Neuronal stem cell (in vitro differentiated cells): ENCODE measurements at regions not wholly inside any gene's neighbourhood (a gene's known extent, or its start where the extent isn't known, plus 50 kb on each side); places are given as distances from the start of the nearest gene placed in this dataset.
"Not testable (repeated sequence)": the region's sequence is repeated elsewhere in the genome, so short reads cannot be mapped to it uniquely, and the experiment has no call there.

Experiments used
- DNase-seq: peaks from one replicate; pipeline ENCODE4 v3.0.0-alpha.2; 2013; ENCODE audit warnings: low spot score
- H2AFZ ChIP-seq: one replicate; pipeline ENCODE4 v1.6.1; 2013; ENCODE audit warnings: mild to moderate bottlenecking, low read length, inconsistent platforms
- H2AK5ac ChIP-seq: 2 replicates; pipeline ENCODE4 v1.6.1; 2013; ENCODE audit warnings: low read depth, mild to moderate bottlenecking, inconsistent platforms, low read length, moderate library complexity, mixed read lengths
- H2BK120ac ChIP-seq: 2 replicates; pipeline ENCODE4 v1.6.1; 2013; ENCODE audit warnings: low read depth, mild to moderate bottlenecking, inconsistent platforms, low read length, moderate library complexity, mixed read lengths
- H2BK12ac ChIP-seq: one replicate; pipeline ENCODE4 v1.6.1; 2013; ENCODE audit warnings: low read length, inconsistent platforms
- H2BK15ac ChIP-seq: 2 replicates; pipeline ENCODE4 v1.6.1; 2013; ENCODE audit warnings: mild to moderate bottlenecking, low read length, inconsistent platforms, mixed read lengths
- H2BK5ac ChIP-seq: one replicate; pipeline ENCODE4 v1.6.1; 2013; ENCODE audit warnings: inconsistent platforms, mild to moderate bottlenecking, low read length, moderate library complexity
- H3K14ac ChIP-seq: one replicate; pipeline ENCODE4 v1.6.1; 2013; ENCODE audit warnings: low read length, inconsistent platforms
- H3K18ac ChIP-seq: 2 replicates; pipeline ENCODE4 v1.6.1; 2013; ENCODE audit warnings: low read length, inconsistent platforms
- H3K23ac ChIP-seq: 2 replicates; pipeline ENCODE4 v1.6.1; 2013; ENCODE audit warnings: low read depth, mild to moderate bottlenecking, mixed read lengths, low read length, inconsistent platforms; ENCODE audit not compliant: poor library complexity
- H3K27ac ChIP-seq: replicated peaks from 3 replicates; pipeline ENCODE4 v1.5.1; 2013; ENCODE audit warnings: low read length, inconsistent platforms
- H3K27me3 ChIP-seq, 3 experiments: 2 replicates each; pipeline ENCODE4 v1.6.1; 2013; ENCODE audit warnings: low read length in 3 of 3, mild to moderate bottlenecking in 2 of 3, inconsistent platforms in 1 of 3, low read depth in 1 of 3, mixed read lengths in 1 of 3, moderate library complexity in 1 of 3; ENCODE audit not compliant: control insufficient read depth in 3 of 3, insufficient read depth in 3 of 3
- H3K36me3 ChIP-seq, 2 donors: replicated peaks in 1 of 2; 2 replicates each; pipeline ENCODE4 v1.6.1; 2013; ENCODE audit warnings: low read length in 2 of 2; ENCODE audit not compliant: control insufficient read depth in 2 of 2, insufficient read depth in 2 of 2
- H3K4ac ChIP-seq: 2 replicates; pipeline ENCODE4 v1.6.1; 2013; ENCODE audit warnings: inconsistent platforms, mild to moderate bottlenecking, low read length, moderate library complexity
- H3K4me1 ChIP-seq, 2 donors: 1 replicate in 1 of 2; 2 replicates in 1 of 2; pipeline ENCODE4 v1.6.1; 2013; ENCODE audit warnings: low read length in 2 of 2, low read depth in 1 of 2; ENCODE audit not compliant: control insufficient read depth in 2 of 2, insufficient read depth in 1 of 2
- H3K4me2 ChIP-seq: one replicate; pipeline ENCODE4 v1.6.1; 2013; ENCODE audit warnings: mild to moderate bottlenecking, low read length, inconsistent platforms; ENCODE audit not compliant: insufficient read depth, poor library complexity, severe bottlenecking
- H3K4me3 ChIP-seq, 2 donors: 2 replicates each; pipeline ENCODE4 v1.5.1; 2013; ENCODE audit warnings: low read length in 2 of 2, mild to moderate bottlenecking in 2 of 2, inconsistent platforms in 1 of 2, moderate library complexity in 1 of 2
- H3K79me1 ChIP-seq: one replicate; pipeline ENCODE4 v1.6.1; 2013; ENCODE audit warnings: low read depth, mild to moderate bottlenecking, inconsistent platforms, low read length, moderate library complexity
- H3K9ac ChIP-seq: one replicate; pipeline ENCODE4 v1.6.1; 2013; ENCODE audit warnings: mild to moderate bottlenecking, low read depth, low read length, inconsistent platforms; ENCODE audit not compliant: poor library complexity
- H3K9me3 ChIP-seq, 2 donors: replicated peaks in 1 of 2; 2 replicates each; pipeline versions ENCODE3 to v1.6.1; 2013; ENCODE audit warnings: low read length in 2 of 2, mild to moderate bottlenecking in 2 of 2, inconsistent platforms in 1 of 2, low read depth in 1 of 2, mixed read lengths in 1 of 2, moderate library complexity in 1 of 2; ENCODE audit not compliant: control insufficient read depth in 2 of 2, insufficient read depth in 1 of 2
- H4K8ac ChIP-seq: one replicate; pipeline ENCODE4 v1.6.1; 2013; ENCODE audit warnings: low read depth, mild to moderate bottlenecking, inconsistent platforms, low read length, moderate library complexity
- H4K91ac ChIP-seq: one replicate; pipeline ENCODE4 v1.6.1; 2013; ENCODE audit warnings: low read length, low read depth, mild to moderate bottlenecking, inconsistent platforms; ENCODE audit not compliant: poor library complexity
- WGBS, 2 donors: extraction: QIAGEN DNeasy Blood & Tissue Kit; methylation state at CpG; one replicate each; pipeline ENCODE4 v1.1.7; 2013; ENCODE audit warnings: missing lambda C conversion rate in 2 of 2, mixed read lengths in 1 of 2; ENCODE audit not compliant: insufficient read length in 2 of 2, insufficient replicate concordance in 1 of 2; ENCODE audit errors: extremely low coverage in 2 of 2; 5-methylcytosine and 5-hydroxymethylcytosine counted together

- no peak overlapping the region for H3K27ac ChIP-seq
- no peak overlapping the region for H3K14ac ChIP-seq
- peaks cover 0 to 2% of the 10 kb centered on the region in 2 donors for H3K9me3 ChIP-seq
- no CpG with 5 or more reads among the region's 2 CpGs for WGBS, 2 donors
- no peak overlapping the region for H2AFZ ChIP-seq
- H3K4ac ChIP-seq: no peak overlapping the region
- H4K8ac ChIP-seq: no peak overlapping the region
- no peak overlapping the region for H2BK120ac ChIP-seq
- no peak overlapping the region for H4K91ac ChIP-seq
- H2AK5ac ChIP-seq: no peak overlapping the region
- H2BK12ac ChIP-seq: no peak overlapping the region
- no peak overlapping the region for H3K23ac ChIP-seq
- no peak overlapping the region for H2BK5ac ChIP-seq
- H3K9ac ChIP-seq: no peak overlapping the region
- peaks cover 0 to 2% of the 10 kb centered on the region in 2 donors for H3K4me1 ChIP-seq
- no peaks in the 10 kb centered on the region for H3K36me3 ChIP-seq
- DNase-seq: no peak
- no peak overlapping the region for H3K4me2 ChIP-seq
- H2BK15ac ChIP-seq: no peak overlapping the region
- H3K27me3 ChIP-seq: no peaks in the 10 kb centered on the region
- H3K4me3 ChIP-seq: no peak overlapping the region
- H3K18ac ChIP-seq: no peak overlapping the region
- H3K79me1 ChIP-seq: no peaks in the 10 kb centered on the region
Measured at GRCh38 chr5:9728261-9728660, 98.1 kb upstream of the TAS2R1 start.

GRCh38 chr5:9726931-9727330 is 96.8 kb upstream of the TAS2R1 start:
- no peak overlapping the region for H2BK120ac ChIP-seq
- H3K18ac ChIP-seq: no peak overlapping the region
- H3K27me3 ChIP-seq: no peaks in the 10 kb centered on the region
- no peak overlapping the region for H3K9ac ChIP-seq
- no peak overlapping the region for H2AK5ac ChIP-seq
- WGBS, 2 donors: no CpG with 5 or more reads among the region's 2 CpGs
- no peak overlapping the region for H3K14ac ChIP-seq
- H2BK12ac ChIP-seq: no peak overlapping the region
- H4K8ac ChIP-seq: no peak overlapping the region
- no peak overlapping the region for H2BK15ac ChIP-seq
- no peaks in the 10 kb centered on the region for H3K79me1 ChIP-seq
- no peak overlapping the region for H3K27ac ChIP-seq
- peaks cover 0 to 2% of the 10 kb centered on the region in 2 donors for H3K9me3 ChIP-seq
- no peak overlapping the region for H2BK5ac ChIP-seq
- no peak for DNase-seq
- H3K23ac ChIP-seq: no peak overlapping the region
- H3K4ac ChIP-seq: no peak overlapping the region
- no peak overlapping the region for H3K4me2 ChIP-seq
- no peak overlapping the region for H4K91ac ChIP-seq
- H2AFZ ChIP-seq: no peak overlapping the region
- H3K36me3 ChIP-seq: no peaks in the 10 kb centered on the region
- no peak overlapping the region for H3K4me3 ChIP-seq
- peaks cover 0 to 2% of the 10 kb centered on the region in 2 donors for H3K4me1 ChIP-seq

GRCh38 chr5:9725265-9725664 is 95.1 kb upstream of the TAS2R1 start:
- H3K4me2 ChIP-seq, H3K36me3 ChIP-seq, H2BK12ac ChIP-seq, H2AK5ac ChIP-seq, DNase-seq, H3K79me1 ChIP-seq, H4K8ac ChIP-seq, H2BK5ac ChIP-seq, H3K9me3 ChIP-seq, H2BK120ac ChIP-seq, H3K4ac ChIP-seq, H3K27me3 ChIP-seq, H2BK15ac ChIP-seq, H3K27ac ChIP-seq, H3K23ac ChIP-seq, H4K91ac ChIP-seq, H3K14ac ChIP-seq, H3K9ac ChIP-seq, H2AFZ ChIP-seq, H3K4me1 ChIP-seq, H3K4me3 ChIP-seq, H3K18ac ChIP-seq: not testable (repeated sequence)
- no CpG with 5 or more reads among the region's 28 CpGs for WGBS, 2 donors

- WGBS, 2 donors: no CpG with 5 or more reads among the region's 2 CpGs
- no peak overlapping the region for H2AFZ ChIP-seq
Measured at GRCh38 chr5:9724707-9725106, 94.6 kb upstream of the TAS2R1 start.

More at GRCh38 chr5:9724707-9725106, 94.6 kb upstream of the TAS2R1 start:
- Histone ChIP-seq H3K4me3 (no peak overlapping the region), H3K36me3 (no peaks in the 10 kb centered on the region), H3K18ac (no peak overlapping the region), H2BK15ac (no peak overlapping the region), H4K8ac (no peak overlapping the region), H3K4me1 (peaks cover 0 to 2% of the 10 kb centered on the region in 2 donors), H3K14ac (no peak overlapping the region), H3K79me1 (no peaks in the 10 kb centered on the region), H4K91ac (no peak overlapping the region), H2BK120ac (no peak overlapping the region), H3K27ac (no peak overlapping the region), H3K4ac (no peak overlapping the region), H3K23ac (no peak overlapping the region), H2AK5ac (no peak overlapping the region), H2BK5ac (no peak overlapping the region), H2BK12ac (no peak overlapping the region), H3K27me3 (no peaks in the 10 kb centered on the region), H3K4me2 (no peak overlapping the region), H3K9me3 (no peaks in the 10 kb centered on the region), H3K9ac (no peak overlapping the region)
- DNase-seq: no peak
